ENCODE measurements at regions not wholly inside any gene's neighbourhood (a gene's known extent, or its start where the extent isn't known, plus 50 kb on each side); places are given as distances from the start of the nearest gene placed in this dataset.

DNA sequence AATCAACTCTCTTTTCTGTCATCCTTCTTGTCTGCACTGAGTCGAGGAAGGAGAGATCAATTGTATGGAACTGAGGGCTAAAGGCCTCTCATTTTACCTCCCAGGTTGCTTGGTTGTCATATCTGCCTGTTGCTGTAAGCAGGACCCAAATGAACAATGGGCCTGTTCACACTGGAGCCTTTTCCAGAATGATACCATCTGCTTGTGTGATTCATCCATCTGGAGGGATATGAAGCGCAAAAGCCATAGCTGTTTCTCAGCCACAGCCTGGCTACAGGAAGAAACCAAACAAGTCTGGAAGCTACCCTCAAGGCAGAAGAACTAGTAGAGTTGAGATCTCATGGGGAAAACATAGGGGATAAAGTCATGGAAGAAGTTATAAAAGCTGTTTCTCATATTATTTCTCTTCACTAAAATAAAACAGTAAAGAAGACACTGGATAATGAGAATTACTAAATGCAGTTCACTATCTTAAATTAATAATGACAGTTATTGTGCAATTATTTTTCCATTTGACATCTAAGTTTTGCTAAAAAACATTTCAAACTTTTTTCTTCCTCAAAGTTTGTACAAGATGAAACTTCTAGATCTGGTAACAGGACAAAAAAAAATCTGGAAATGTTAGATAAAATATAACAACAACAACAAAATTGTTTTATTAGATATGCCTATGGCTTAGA lies 106.3 kb downstream of the SPTSSA start:
- TF ChIP-seq TAF15 (IDR thresholded peaks at IDR 0.05; ENCODE audit: low read depth, low read length): no peak
- TF ChIP-seq MTA3 (IDR thresholded peaks at IDR 0.05; ENCODE audit: borderline replicate concordance): no peak
- TF ChIP-seq RAD21 (CRISPR knock-in tag; conservative IDR thresholded peaks at IDR 0.05 in 1 of 2, IDR thresholded peaks at IDR 0.05 in 1 of 2): no peak
- no peak for TF ChIP-seq HDAC6 (IDR thresholded peaks at IDR 0.05; ENCODE audit: low read depth, low read length)

Data from K562 (cell line).